ENCODE measurements at regions not wholly inside any gene's neighbourhood (a gene's known extent, or its start where the extent isn't known, plus 50 kb on each side); places are given as distances from the start of the nearest gene placed in this dataset.

DNA sequence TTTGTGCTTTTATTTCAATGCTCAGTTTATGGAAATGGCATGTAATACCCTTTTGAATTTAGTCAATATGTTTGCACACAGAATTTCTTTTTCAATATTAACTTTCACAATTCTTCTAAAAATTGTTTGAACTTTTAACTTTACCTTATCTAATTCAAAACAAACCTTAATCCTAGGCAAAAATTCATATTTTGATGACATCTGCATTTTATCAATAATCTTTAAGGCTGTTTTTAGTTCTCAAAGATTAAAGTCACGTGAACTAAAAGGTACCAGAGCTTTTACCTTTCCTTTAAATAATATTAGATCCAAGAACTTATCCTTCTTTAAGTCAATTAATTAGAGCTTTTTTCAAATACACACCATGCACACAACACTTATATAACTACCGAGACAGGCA, 218.9 kb upstream of the NCAM2 start:
- intact Hi-C loops (cut with micrococcal nuclease; ENCODE audit: unreplicated experiment), result no loop called here
- ATAC-seq (no peak), DNase-seq (ENCODE audit: low read depth, low spot score) (no peak)

DNA sequence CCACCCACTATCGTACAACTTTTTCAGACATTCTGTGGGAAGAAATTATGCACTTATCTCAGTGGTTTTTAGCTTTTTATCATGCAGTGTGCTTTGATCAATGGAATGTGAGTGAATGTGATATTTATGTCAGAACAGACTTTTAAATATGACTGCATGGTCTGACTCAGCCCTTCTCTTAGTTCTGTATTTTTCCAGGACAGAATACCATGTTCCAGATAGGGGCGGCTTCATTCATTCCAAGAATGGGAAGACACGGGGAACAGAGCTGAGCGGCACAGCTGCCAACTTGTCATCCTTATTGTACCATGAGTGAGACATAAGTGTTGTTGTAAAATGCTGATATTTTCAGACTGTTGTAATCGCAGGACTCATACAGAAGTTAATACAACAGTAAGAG, 214.6 kb upstream of the NCAM2 start:
- Histone ChIP-seq H3K27me3 (ENCODE audit: control insufficient read depth, insufficient read depth, low read length) (no peaks in the 10 kb centered on the region), H3K4me1 (ENCODE audit: control insufficient read depth, insufficient read depth, low read length) (no peaks in the 10 kb centered on the region), H3K36me3 (ENCODE audit: control insufficient read depth, insufficient read depth, low read length) (no peaks in the 10 kb centered on the region), H3K4me3 (ENCODE audit: low read depth in 2 of 2, low read length in 2 of 2) (no peak overlapping the region), H3K9me3 (ENCODE audit: control insufficient read depth, insufficient read depth, low read depth, low read length) (no peaks in the 10 kb centered on the region), H3K27ac (ENCODE audit: low read length) (no peak overlapping the region)
- DNase-seq (ENCODE audit: low read depth, low spot score) (no peak), ATAC-seq (no peak)
- in situ Hi-C loops (cut with HindIII; ENCODE audit: low pct_unique_long_range_greater_than_20kb, low sequenced_read_pairs) (no loop called here), intact Hi-C loops (cut with micrococcal nuclease; ENCODE audit: unreplicated experiment) (no loop called here)
- no peak for TF ChIP-seq TCF7L2 (IDR thresholded peaks at IDR 0.05; ENCODE audit: low read depth, low read length)
- TF ChIP-seq, protein P1, sequence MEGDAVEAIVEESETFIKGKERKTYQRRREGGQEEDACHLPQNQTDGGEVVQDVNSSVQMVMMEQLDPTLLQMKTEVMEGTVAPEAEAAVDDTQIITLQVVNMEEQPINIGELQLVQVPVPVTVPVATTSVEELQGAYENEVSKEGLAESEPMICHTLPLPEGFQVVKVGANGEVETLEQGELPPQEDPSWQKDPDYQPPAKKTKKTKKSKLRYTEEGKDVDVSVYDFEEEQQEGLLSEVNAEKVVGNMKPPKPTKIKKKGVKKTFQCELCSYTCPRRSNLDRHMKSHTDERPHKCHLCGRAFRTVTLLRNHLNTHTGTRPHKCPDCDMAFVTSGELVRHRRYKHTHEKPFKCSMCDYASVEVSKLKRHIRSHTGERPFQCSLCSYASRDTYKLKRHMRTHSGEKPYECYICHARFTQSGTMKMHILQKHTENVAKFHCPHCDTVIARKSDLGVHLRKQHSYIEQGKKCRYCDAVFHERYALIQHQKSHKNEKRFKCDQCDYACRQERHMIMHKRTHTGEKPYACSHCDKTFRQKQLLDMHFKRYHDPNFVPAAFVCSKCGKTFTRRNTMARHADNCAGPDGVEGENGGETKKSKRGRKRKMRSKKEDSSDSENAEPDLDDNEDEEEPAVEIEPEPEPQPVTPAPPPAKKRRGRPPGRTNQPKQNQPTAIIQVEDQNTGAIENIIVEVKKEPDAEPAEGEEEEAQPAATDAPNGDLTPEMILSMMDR (IDR thresholded peaks at IDR 0.05), result no peak
- no peak for TF ChIP-seq POLR2AphosphoS5 (IDR thresholded peaks at IDR 0.05; ENCODE audit: low read depth, low read length)
- TF ChIP-seq SIN3A (IDR thresholded peaks at IDR 0.05; ENCODE audit: borderline replicate concordance, insufficient read depth, low read depth, low read length), result no peak
- TF ChIP-seq, protein P2, sequence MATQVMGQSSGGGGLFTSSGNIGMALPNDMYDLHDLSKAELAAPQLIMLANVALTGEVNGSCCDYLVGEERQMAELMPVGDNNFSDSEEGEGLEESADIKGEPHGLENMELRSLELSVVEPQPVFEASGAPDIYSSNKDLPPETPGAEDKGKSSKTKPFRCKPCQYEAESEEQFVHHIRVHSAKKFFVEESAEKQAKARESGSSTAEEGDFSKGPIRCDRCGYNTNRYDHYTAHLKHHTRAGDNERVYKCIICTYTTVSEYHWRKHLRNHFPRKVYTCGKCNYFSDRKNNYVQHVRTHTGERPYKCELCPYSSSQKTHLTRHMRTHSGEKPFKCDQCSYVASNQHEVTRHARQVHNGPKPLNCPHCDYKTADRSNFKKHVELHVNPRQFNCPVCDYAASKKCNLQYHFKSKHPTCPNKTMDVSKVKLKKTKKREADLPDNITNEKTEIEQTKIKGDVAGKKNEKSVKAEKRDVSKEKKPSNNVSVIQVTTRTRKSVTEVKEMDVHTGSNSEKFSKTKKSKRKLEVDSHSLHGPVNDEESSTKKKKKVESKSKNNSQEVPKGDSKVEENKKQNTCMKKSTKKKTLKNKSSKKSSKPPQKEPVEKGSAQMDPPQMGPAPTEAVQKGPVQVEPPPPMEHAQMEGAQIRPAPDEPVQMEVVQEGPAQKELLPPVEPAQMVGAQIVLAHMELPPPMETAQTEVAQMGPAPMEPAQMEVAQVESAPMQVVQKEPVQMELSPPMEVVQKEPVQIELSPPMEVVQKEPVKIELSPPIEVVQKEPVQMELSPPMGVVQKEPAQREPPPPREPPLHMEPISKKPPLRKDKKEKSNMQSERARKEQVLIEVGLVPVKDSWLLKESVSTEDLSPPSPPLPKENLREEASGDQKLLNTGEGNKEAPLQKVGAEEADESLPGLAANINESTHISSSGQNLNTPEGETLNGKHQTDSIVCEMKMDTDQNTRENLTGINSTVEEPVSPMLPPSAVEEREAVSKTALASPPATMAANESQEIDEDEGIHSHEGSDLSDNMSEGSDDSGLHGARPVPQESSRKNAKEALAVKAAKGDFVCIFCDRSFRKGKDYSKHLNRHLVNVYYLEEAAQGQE (IDR thresholded peaks at IDR 0.05; ENCODE audit: insufficient read depth in 1 of 2, low read depth in 2 of 2, low read length in 1 of 2), result no peak
- CTCF ChIA-PET, result no interaction called here
- no TSS peak for BruUV-seq (replicated peaks)
- POLR2A ChIA-PET, result no interaction called here

More for the DNA sequence above, 218.9 kb upstream of the NCAM2 start:
- H3K36me3 ChIP-seq (ENCODE audit: control insufficient read depth, insufficient read depth, low read length), result no peaks in the 10 kb centered on the region
- H3K4me3 ChIP-seq (ENCODE audit: low read depth in 2 of 2, low read length in 2 of 2), result no peak overlapping the region
- no peak overlapping the region for H3K27ac ChIP-seq (ENCODE audit: low read length)
- H3K27me3 ChIP-seq (ENCODE audit: control insufficient read depth, insufficient read depth, low read length), result no peaks in the 10 kb centered on the region
- ChIA-PET CTCF (no interaction called here), POLR2A (no interaction called here)
- no TSS peak for BruUV-seq (replicated peaks)
- no peaks in the 10 kb centered on the region for H3K4me1 ChIP-seq (ENCODE audit: control insufficient read depth, insufficient read depth, low read length)
- H3K9me3 ChIP-seq (ENCODE audit: control insufficient read depth, insufficient read depth, low read depth, low read length), result no peaks in the 10 kb centered on the region
- TF ChIP-seq, protein P2 (IDR thresholded peaks at IDR 0.05; ENCODE audit: insufficient read depth in 1 of 2, low read depth in 2 of 2, low read length in 1 of 2), result no peak
- TF ChIP-seq, protein P1 (IDR thresholded peaks at IDR 0.05), result no peak
- no peak for TF ChIP-seq TCF7L2 (IDR thresholded peaks at IDR 0.05; ENCODE audit: low read depth, low read length)
- no peak for TF ChIP-seq SIN3A (IDR thresholded peaks at IDR 0.05; ENCODE audit: borderline replicate concordance, insufficient read depth, low read depth, low read length)
- no peak for TF ChIP-seq POLR2AphosphoS5 (IDR thresholded peaks at IDR 0.05; ENCODE audit: low read depth, low read length)
- in situ Hi-C loops (cut with HindIII; ENCODE audit: low pct_unique_long_range_greater_than_20kb, low sequenced_read_pairs), result no loop called here
